ENCODE measurements at regions not wholly inside any gene's neighbourhood (a gene's known extent, or its start where the extent isn't known, plus 50 kb on each side); places are given as distances from the start of the nearest gene placed in this dataset.

- TF ChIP-seq CTCF (IDR thresholded peaks at IDR 0.05) (no peak), POLR2AphosphoS5 (IDR thresholded peaks at IDR 0.05) (no peak), POLR2A (IDR thresholded peaks at IDR 0.05) (no peak)
Measured at GRCh38 chr6:4296552-4296951, 161.2 kb upstream of the ECI2 start.
